ENCODE measurements at regions not wholly inside any gene's neighbourhood (a gene's known extent, or its start where the extent isn't known, plus 50 kb on each side); places are given as distances from the start of the nearest gene placed in this dataset.

DNA sequence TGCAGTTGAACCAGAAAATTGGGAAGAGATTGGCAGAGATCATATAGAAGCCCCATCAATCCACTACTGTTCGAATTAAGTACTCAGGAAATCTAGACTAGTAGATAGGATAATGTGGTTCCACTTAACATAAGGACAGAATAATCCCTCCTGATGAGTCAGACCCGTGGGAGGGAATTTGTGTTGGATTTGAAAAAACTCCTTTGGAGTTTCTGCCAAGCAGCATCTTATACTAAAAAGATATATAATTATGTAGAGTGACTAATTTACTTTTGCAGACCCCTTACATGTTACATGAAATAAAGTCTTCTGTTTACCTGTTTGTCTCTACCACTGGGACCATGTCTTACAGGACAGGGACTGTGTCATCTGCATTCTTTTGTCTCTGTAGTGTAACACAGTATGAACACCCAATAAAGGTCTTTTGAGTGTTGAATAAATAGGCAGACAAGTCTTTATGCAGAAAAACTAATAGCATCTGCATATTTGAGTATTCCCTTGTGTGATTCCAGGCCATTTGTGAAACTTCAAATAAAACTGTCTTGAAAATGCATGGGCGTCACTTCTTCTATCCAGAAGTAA lies 122.6 kb upstream of the DNAJC10 start:
- TF ChIP-seq OVOL2 (CRISPR knock-in tag; IDR thresholded peaks at IDR 0.05; ENCODE audit: borderline replicate concordance) (no peak), SP1 (CRISPR knock-in tag; conservative IDR thresholded peaks at IDR 0.05) (no peak), CREB1 (CRISPR knock-in tag; IDR thresholded peaks at IDR 0.05) (no peak), ZNF121 (CRISPR knock-in tag; IDR thresholded peaks at IDR 0.05) (no peak)
- TF ChIP-seq, protein P1, sequence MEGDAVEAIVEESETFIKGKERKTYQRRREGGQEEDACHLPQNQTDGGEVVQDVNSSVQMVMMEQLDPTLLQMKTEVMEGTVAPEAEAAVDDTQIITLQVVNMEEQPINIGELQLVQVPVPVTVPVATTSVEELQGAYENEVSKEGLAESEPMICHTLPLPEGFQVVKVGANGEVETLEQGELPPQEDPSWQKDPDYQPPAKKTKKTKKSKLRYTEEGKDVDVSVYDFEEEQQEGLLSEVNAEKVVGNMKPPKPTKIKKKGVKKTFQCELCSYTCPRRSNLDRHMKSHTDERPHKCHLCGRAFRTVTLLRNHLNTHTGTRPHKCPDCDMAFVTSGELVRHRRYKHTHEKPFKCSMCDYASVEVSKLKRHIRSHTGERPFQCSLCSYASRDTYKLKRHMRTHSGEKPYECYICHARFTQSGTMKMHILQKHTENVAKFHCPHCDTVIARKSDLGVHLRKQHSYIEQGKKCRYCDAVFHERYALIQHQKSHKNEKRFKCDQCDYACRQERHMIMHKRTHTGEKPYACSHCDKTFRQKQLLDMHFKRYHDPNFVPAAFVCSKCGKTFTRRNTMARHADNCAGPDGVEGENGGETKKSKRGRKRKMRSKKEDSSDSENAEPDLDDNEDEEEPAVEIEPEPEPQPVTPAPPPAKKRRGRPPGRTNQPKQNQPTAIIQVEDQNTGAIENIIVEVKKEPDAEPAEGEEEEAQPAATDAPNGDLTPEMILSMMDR (IDR thresholded peaks at IDR 0.05), result no peak

Data from WTC11 (cell line).